GM21786 (cell line): ENCODE measurements at regions not wholly inside any gene's neighbourhood (a gene's known extent, or its start where the extent isn't known, plus 50 kb on each side); places are given as distances from the start of the nearest gene placed in this dataset.
"Not testable (repeated sequence)": the region's sequence is repeated elsewhere in the genome, so short reads cannot be mapped to it uniquely, and the experiment has no call there.

Source experiments
- ATAC-seq: cut with Tn5 transposase; IDR thresholded peaks from one replicate; pipeline ENCODE4 v1.9.1; 2021; ENCODE audit not compliant: unreplicated experiment

DNA sequence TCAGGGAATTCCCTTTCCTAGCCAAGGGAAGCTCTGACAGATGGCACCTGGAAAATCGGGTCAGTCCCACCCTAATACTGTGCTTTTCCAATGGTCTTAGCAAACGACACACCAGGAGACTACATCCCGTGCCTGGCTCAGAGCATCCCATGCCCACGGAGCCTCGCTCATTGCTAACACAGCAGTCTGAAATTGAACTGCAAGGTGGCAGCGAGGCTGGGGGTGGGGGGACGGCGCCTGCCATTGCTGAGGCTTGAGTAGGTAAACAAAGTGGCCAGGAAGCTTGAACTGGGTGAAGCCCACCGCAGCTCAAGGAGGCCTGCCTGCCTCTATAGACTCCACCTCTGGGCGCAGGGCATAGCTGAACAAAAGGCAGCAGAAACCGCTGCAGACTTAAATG is 279.5 kb upstream of the LUZP2 start:
- not testable (repeated sequence) for ATAC-seq

DNA sequence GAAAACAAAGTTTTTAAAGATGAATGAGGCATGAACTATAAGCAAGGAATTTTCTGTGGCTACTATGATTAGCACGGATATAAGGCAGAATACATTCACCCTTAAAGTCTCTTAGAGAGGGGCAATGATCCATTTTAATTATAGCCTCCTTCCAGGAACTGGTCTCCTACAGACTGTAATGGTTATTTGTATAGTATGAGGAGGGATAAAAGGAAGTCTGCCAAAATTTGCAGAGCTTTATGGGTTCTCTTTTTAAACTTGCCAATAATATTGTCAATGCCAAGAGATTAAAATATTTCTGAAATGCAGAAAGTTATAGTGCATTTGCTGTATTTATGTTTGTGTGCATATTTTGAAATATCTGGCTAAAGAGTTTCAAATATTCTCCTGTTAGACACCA is 271.4 kb upstream of the LUZP2 start:
- no peak for ATAC-seq

DNA sequence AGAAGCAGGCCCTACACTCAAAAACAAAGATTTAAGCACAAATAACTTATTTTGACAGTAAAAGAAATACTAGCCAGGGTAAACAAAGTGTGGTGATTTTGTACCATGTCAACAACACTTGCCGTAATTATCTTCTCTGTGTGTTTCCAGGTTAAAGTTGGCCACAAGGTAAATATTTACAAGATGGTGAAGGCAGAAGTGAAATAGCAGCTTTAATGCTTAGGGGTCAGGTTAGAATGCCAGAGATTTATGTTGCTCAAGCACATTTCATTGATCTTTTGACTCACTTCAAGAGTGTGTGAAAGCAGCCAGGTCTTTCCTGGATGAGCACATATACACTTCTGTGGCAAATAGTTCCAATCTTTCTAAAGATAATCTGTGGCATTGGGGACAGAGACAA is 270.2 kb upstream of the LUZP2 start:
- ATAC-seq, result no peak

DNA sequence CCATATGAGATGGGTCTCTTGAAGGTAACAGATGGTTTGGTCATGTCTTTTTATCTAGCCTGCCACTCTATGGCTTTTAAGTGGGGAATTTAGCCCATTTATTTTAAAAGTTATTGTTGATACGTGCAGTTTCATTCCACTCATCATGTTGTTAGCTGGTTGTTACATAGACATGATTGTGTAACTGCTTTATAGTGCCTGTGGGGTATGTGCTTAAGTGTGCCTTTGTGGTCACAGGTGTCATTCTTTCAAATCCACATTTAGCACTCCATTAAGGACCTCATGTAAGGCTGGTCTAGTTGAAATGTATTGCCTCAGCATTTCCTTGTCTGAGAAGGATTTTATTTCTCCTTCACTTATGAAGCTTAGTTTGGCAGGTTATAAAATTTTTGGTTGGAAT is 263.8 kb upstream of the LUZP2 start:
- no peak for ATAC-seq

DNA sequence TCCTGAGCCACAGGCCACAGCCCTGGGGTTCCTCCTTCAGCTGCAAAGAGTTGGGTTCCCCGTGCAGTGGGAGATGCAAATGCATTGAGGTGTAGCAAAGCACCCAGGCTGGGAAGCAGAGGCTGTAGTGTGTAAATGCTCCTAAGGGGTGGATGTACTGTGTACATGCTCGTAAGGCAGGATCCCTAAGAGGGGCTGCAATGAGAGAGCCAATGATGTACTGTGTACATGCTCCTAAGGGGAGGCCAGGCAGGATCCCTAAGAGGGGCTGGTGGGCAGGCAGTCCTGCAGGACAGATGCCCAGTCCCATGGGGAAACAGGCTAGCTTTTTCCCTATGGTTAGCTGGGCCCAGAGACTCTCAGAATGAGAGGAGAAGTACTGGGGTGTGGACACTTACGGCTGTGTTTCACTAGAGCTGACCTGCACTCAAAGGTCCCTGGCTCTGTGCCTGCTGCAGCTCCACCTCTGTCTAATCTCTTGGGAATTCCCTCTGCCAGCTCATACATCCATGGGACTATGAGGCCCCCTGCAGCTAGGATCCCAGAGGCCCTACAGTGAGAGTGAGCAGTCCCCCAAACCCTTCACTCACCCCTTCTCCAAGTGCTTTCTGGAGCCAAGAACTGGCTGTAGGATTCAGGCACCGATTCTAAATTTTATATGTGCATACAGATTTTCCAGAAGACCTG is 261.9 kb upstream of the LUZP2 start:
- no peak for ATAC-seq

DNA sequence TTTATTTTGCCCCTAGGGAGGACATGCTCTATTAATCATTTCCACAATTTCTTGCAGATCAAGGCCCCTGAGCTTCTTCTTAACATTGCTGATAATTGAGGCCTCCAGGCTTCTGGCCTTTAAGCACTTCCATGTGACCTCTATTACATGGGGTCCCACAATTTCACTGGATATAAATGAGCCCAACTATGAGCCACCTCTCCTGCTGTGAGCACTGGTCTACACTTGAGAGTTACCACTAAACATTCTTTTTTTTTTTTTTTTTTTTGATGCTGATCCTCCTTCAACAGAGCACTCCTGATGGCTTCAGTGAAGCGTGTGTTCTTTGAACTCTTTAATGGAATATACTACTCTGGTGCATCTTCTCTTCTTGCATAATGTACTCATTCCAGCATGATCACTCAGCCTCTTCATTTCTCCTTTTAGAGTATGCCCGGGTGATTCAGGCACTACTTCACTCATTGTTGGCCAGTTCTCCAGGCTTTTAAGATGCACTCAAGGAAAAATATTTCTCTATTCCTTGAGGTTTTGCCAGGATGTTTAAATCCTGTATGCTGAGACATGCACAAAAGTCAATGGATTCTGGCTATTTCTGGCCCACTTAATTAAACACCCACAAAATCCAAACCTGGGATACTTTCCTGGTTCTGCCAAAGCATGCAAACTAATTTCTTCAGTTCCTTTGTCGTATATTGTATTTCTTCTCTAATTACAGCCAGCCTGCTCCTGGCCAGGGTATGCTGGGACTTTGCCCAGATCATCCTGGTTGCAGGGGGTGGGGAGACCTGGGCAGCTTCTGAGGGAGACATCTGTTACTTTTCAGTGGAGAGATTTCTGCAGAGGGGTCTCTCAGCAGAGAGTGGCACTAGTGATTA is 257.8 kb upstream of the LUZP2 start:
- no peak for ATAC-seq

DNA sequence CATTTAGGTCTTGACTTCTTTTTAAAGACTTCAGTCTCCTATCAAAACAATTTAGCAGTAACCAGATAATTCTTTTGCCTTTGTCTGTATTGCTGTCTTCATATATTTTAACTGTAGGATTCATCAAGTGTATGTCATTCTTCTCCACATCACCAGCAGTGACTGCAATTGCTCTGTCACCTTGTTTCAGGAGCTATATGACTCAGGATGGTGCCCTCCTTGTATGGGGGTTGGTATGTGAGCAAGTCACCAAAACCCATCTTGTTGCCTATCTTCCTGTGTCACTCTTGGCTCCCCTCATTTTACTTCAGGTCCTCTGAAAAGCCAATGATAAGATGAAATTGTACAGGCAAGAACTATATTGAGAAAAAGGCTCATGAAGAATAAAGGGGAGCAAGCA is 256.9 kb upstream of the LUZP2 start:
- no peak for ATAC-seq

DNA sequence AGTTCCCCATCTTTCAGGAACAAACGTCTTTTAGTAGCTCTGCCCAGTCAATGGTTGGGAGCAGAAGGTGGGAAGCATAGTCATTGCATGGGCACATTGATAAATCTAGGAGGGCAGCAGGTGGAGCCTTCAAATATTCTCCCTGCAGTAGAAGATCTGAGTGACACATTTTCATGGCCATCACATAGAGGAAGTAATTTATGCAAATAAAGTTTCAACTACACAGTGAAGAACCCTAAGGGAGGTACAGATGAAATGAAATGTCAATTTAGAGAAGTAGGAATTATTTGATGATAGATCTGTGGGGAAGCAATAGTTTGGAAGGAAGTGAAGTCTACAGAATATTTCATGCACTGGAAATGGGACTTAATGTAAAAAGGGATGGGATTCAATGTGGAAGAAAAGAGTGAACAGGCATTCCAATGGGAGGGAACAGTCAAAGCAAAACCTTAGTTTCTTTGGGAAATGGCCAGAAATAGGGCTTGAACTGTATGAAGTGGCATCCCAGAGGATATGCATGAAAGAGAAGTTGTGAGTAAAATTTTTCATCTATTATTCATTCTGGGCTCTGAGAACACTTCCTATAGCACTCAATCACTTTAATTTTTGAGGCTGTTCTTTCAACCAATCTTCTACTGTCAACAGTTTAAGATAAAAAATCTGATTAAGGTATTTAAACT is 256.2 kb upstream of the LUZP2 start:
- no peak for ATAC-seq

DNA sequence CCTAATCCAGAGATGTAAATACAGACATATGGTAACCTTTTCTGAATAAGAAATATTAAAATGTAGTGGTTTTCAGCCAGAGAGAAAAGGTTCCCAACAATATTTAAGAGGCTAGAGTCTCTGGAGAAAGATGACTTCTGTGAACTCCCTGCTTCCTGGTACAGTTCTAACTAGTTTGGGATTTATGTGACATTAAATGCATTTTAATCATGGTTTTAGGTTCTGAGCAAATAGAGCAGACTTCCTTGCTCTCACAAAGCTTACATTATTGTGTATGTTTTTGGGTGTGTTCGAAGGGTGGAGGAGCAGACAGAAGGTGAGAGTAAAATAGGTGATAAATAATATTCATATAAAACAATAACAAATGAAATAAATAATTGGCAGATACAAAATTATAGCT is 250.1 kb upstream of the LUZP2 start:
- ATAC-seq, result no peak

DNA sequence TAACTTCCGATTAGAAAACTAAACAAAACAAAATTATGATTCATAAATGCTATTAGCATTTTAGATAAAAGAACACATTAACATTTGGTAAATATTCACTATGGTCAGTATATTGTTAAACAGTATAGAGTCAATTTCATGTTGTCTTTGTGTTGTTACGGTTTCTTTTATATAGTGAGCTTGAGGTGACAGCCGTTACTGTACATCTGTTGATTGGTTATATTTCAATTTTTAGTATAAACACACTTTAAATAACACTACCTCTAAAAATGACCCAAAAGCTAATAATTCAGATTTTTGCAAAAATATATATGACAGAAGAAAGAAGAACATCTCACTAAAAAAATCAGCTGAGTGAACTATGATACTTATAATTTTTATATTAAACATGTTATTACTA is 249.0 kb upstream of the LUZP2 start:
- no peak for ATAC-seq

DNA sequence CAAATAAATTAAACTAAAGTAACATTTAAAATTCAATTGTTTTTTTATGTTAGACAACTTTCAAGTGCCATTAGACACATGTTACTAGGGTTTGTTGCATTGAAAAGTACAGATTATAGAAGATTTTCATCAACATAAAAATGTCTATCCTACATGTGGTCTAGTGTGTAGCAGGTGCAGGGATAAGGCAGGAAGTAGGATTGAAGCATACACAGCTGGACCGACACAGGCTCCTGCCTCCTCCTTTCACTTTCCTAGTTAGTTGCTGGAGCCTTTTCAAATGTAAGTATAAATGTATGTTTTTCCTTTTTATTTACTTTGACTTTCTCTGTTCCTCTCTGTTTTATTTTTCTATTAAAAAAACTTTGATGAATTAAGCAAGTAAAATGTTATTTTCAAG is 246.9 kb upstream of the LUZP2 start:
- no peak for ATAC-seq

DNA sequence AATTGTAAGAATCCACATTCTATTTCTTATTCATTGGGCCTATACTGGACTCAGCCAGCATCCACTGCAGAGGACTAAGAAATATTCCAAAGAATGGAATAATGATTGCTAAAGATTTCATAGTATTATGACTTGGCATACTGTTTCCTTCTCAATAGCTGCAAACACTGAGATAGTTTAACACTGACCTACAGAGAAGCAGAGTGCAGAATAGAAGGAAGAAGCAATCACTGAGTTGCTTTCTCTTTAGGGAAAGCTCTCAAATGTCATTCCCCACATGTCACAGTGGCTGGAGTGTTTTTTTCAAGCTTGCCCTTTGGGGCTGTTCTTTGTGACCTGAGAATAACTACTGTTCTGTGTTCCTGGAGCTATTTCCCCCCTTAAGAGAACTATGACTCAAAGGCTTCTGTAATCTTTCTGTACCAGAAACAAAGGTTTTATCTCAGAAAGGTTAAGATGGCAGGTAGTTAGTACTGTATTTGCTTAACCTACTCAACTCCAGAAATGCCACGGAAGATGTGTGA is 243.6 kb upstream of the LUZP2 start:
- no peak for ATAC-seq

DNA sequence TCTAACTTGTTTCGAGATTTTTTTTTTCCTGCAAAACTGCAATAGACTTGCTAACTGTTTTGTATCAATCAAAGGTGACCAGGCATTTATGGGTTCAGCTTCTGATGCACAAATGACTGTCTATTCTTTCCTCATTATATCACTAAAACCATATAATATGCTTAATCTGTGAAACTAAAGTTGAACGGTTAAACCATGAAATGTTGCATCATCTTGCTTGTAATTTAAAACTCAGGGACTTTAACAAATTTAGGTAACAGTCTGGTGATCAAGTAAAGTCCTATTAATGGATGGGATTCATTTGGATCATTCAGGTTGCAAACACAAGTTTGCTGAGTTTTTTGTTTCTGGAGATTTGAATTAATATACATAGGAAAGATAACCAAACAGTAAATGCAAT is 232.0 kb upstream of the LUZP2 start:
- no peak for ATAC-seq

DNA sequence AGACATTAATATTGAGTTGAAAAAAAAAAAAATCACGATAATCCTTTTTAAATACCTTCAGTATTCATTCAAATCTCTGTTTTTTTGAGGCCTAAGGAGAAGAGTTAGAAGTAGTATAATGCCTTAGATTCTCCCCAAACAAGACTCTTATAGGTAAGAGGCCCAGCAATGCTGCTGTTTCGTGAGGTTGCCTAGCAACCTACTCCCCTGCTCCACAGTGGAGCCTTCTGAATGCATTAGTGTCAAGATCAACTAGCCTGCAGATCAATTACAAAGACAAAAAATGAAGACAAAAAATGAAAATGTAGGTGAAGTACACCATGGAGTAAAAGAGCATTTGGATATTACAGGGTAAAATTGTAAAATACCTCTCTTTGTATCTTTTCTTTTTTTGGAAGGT is 229.8 kb upstream of the LUZP2 start:
- no peak for ATAC-seq

DNA sequence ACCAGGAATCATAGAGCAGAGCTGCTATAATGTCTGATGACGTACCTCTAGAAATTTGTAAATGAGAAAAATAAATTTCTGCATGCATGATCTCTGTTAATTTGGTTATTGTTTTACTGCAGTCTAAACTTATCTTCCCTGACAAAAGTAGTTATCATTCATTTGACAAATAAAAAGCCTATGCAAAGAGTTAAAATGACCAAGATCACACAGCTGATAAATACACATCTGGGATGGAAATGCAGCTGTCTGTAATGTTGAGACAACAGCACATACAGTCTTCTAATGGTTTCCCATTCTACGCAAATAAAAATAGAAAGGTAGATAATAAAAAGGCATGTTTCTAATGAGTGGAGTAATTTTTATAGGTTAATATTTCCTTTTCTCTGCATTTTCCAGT is 225.1 kb upstream of the LUZP2 start:
- no peak for ATAC-seq

DNA sequence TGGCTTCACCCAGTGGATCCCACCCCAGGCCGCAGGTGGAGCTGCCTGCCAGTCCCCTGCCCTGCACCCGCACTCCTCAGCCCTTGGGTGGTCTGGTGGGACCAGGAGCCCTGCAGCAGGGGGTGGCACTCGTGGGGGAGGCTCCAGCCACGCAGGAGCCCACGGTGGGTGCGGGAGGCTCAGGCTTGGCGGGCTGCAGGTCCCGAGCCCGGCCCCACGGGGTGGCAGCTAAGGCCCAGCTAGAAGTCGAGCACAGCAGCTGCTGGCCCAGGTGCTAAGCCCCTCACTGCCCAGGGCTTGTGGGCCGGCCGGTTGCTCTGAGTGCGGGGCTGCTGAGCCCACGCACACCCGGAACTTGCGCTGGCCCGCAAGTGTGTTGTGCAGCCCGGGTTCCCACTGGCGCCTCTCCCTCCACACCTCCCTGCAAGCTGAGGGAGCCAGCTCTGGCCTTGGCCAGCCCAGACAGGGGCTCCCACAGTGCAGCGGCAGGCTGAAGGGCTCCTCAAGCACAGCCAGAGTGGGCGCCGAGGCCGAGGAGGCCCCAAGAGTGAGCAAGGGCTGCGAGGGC is 222.6 kb upstream of the LUZP2 start:
- ATAC-seq, result not testable (repeated sequence)

DNA sequence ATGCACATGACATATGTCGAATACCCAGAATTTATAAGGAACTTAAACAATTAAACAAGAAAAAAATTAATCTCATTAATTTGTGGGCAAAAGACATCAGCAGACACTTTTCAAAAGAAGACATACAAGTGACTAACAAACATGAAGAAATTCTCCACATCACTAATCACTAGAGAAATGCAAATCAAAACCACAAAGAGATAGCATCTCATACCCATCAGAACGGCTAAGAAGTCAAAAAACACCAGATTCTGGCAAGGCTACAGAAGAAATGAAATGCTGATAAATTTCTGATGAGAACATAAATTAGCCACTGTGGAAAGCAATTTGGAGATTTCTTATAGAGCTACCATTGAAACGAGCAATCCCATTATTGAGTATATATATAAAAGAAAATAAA is 210.6 kb upstream of the LUZP2 start:
- no peak for ATAC-seq

DNA sequence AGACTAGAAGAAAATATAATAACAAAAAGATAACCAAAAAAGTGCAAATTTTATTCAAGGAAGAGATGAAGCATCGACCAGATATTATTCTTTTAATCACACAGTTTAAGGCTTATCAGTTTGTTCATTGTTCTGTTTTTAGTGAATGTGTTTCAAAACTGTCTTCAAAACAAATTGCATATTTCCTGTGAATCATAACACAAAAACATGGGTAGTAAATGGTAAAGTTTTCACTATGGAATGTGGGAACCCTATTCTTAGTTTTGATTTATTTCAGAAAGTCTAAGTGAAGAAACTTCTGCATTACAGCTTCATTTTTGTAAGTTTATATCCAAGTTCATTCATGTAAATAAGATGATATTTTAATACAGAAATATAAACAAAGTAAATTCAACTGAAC is 207.6 kb upstream of the LUZP2 start:
- no peak for ATAC-seq

DNA sequence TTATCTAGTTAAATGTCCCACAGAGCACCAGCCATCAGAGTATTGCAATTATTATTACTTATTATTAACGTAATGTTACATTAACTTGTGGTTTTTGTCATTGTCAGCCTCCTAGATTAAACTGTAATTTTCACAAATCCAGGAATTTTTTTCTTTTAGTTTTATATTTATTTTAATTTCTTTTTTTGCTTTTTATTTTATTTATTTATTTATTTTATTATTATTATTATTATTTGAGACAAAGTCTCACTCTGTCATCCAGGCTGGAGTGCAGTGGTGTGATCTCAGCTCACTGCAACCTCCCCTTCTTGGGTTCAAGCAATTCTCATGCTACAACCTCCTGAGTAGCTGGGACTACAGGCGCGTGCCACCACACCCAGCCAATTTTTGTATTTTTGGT is 202.9 kb upstream of the LUZP2 start:
- no peak for ATAC-seq

DNA sequence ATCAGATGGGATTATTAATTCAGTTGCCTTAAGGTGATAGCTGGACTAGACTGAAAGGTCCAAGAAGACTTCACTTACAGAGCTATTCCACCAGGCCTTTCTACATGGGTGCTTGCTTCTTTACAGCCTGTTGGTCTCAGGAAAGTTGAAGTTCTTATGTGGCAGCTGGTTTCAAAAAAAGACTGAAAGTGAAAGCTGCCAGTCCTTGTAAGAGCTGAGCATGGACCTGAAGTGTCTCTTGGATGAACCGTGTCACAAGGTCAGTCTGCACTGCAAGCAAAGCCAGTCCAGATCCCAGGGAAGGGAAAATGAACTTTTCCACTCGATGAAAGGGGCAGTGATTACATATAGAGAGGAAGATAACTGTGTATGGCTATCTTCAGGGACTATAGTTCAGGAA is 201.5 kb upstream of the LUZP2 start:
- ATAC-seq, result peak; percentile 74

DNA sequence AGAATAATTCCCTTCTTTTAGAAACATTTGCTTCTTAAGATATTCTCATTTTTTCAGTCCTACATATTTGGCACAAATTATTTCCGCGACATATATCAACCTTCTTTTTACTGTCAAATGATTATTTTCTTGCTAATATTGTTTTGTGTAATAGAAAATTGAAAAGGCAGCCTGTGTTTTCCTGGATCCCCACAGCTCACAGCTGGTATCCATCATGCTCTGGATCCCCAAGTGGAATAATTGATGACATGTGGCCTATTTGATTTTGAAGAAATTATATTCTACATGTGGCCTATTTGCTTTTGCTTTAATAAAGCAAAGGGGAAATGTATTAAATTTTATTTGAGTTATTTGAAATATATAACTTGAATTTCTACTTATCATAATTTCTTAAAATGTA is 199.4 kb upstream of the LUZP2 start:
- ATAC-seq, result no peak

DNA sequence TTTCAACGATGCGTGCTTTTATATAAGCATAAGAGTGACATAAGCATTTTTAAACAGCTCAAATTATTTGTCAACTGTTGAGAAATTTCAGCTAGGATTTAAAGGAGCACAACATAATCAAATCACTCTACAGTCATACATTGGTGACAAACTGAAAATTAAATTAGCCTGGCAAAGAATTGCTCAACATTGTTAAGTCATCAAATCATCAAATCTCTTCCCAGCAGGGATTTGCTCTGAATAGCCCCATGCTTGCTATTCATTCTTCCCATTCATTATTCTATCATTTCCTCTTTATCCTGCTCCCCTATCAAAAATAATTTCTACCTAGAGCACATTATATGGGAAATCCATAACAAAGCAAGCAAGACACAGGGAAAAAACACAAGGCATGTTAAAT is 198.7 kb upstream of the LUZP2 start:
- ATAC-seq, result no peak
